ENCODE measurements at regions not wholly inside any gene's neighbourhood (a gene's known extent, or its start where the extent isn't known, plus 50 kb on each side); places are given as distances from the start of the nearest gene placed in this dataset.

- TF ChIP-seq, protein P1, sequence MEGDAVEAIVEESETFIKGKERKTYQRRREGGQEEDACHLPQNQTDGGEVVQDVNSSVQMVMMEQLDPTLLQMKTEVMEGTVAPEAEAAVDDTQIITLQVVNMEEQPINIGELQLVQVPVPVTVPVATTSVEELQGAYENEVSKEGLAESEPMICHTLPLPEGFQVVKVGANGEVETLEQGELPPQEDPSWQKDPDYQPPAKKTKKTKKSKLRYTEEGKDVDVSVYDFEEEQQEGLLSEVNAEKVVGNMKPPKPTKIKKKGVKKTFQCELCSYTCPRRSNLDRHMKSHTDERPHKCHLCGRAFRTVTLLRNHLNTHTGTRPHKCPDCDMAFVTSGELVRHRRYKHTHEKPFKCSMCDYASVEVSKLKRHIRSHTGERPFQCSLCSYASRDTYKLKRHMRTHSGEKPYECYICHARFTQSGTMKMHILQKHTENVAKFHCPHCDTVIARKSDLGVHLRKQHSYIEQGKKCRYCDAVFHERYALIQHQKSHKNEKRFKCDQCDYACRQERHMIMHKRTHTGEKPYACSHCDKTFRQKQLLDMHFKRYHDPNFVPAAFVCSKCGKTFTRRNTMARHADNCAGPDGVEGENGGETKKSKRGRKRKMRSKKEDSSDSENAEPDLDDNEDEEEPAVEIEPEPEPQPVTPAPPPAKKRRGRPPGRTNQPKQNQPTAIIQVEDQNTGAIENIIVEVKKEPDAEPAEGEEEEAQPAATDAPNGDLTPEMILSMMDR (IDR thresholded peaks at IDR 0.05) = no peak
- TF ChIP-seq POLR2A (IDR thresholded peaks at IDR 0.05; ENCODE audit: low read depth) (no peak), POLR2AphosphoS5 (IDR thresholded peaks at IDR 0.05) (no peak)
Observed at GRCh38 chr6:113160306-113161017, 696.7 kb upstream of the MARCKS start.
